ENCODE measurements at regions not wholly inside any gene's neighbourhood (a gene's known extent, or its start where the extent isn't known, plus 50 kb on each side); places are given as distances from the start of the nearest gene placed in this dataset.

DNA sequence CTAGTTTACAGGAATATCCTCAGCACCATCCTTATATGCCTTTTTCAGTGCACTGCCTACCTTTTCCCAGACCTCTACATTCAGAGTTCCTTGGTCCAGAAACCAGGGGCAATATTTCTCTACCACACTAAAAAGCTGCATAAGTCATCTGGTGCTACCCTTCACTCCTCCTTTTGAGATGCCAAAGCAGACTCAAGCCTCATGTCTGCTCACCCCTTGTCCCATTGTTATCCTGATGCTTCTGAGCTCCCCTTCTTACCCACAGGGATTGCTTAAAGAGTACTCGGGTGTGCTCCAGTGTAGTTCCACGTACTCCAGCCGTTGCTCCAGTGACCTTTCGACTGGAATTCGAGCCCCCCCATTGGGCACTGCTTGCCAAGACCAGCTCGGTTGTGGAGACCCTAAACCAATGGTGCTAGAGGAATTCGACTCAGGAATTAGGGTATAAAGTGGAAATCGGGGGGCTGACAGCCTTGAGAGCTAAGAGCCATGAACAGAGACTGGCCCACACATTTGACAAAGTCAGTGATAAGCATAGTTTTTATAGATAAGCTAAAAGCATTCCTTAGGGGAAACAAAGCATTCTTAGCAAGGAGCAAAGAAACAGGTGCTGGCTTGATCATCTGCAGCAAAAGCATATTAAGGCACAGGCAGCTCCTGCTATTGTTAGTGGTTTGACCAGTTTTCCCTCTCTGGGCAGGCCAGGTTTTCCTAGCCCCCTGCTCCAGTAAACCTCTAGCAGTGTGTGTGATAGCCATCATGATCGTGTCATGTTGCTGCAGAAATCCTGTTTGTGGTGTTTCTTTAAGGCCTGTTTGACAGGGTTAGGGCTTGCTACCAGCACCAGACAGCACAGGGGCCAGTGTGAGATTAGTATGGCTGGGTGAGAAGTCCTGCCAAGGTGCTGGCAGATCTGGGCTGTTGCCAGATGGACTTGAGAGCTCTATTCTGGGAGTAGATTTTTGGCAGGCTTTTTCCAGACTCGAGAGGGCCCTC is 57.5 kb upstream of the WDR1 start:
- 58 to 60% methylated on average over 1 to 10 of the region's 10 CpGs for WGBS, 2 donors (ENCODE audit: low coverage in 1 of 2)
- peak overlapping the region; percentile 61 to 82 (median 74) for H3K27ac ChIP-seq
- in situ Hi-C loops (cut with MboI; ENCODE audit: low pct_ligation_motif_present in 1 of 4, low pct_unique_long_range_greater_than_20kb in 1 of 4, low sequenced_read_pairs in 3 of 4) (no loop called here), intact Hi-C loops (cut with DNase I; ENCODE audit: low total_unique reads) (no loop called here)
- no peaks in the 10 kb centered on the region for H3K9me3 ChIP-seq
- TF ChIP-seq, protein P1, sequence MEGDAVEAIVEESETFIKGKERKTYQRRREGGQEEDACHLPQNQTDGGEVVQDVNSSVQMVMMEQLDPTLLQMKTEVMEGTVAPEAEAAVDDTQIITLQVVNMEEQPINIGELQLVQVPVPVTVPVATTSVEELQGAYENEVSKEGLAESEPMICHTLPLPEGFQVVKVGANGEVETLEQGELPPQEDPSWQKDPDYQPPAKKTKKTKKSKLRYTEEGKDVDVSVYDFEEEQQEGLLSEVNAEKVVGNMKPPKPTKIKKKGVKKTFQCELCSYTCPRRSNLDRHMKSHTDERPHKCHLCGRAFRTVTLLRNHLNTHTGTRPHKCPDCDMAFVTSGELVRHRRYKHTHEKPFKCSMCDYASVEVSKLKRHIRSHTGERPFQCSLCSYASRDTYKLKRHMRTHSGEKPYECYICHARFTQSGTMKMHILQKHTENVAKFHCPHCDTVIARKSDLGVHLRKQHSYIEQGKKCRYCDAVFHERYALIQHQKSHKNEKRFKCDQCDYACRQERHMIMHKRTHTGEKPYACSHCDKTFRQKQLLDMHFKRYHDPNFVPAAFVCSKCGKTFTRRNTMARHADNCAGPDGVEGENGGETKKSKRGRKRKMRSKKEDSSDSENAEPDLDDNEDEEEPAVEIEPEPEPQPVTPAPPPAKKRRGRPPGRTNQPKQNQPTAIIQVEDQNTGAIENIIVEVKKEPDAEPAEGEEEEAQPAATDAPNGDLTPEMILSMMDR (IDR thresholded peaks at IDR 0.05) = no peak
- TF ChIP-seq EP300 (IDR thresholded peaks at IDR 0.05; ENCODE audit: low read depth) = no peak
- no peak for TF ChIP-seq POLR2AphosphoS5 (IDR thresholded peaks at IDR 0.05)
- TF ChIP-seq POLR2A (IDR thresholded peaks at IDR 0.05) = no peak
- DNase-seq = peak; percentile 50
- H3K4me3 ChIP-seq = no peak overlapping the region
- H3K27me3 ChIP-seq = no peaks in the 10 kb centered on the region
- no peaks in the 10 kb centered on the region for H3K36me3 ChIP-seq
- H3K4me1 ChIP-seq = peaks cover 3 to 40% (median 26%) of the 10 kb centered on the region in 4 donors

DNA sequence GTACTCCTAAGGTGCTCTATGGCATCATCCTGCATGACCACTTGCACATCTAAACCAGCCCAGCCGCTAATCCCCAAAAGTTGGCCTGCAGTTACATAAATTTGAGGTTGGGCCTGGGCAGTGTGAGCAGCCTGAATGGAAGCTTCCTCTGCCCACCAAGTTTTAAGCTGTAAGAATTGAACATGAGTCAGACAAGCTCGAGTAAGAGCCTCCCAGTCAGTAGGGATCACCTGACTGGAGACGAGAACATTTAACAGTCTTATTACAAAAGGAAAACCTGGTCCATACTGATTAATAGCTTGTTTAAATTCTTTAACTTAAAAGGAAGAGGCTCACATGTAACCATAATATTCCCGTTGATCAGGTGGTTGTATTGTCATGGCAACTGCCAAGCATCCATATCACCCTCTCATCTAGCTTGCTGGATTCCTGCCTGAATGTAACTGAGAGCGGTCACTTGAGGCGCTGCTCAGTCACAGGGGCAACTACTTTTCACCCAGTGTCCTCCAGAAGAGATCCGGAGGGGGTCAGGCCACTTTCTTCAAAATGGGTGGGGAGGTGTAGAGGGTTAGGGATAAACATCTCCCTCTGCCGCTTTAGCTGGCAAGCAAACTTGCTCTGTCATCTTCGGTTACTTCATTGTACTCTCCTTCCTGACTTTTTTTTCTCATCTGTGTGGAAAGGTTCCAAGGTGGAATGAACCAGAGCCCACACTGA is 56.6 kb upstream of the WDR1 start:
- Histone ChIP-seq H3K27ac (peak overlapping the region; percentile 61 to 82 (median 74)), H3K4me3 (no peak overlapping the region), H3K9me3 (no peaks in the 10 kb centered on the region), H3K4me1 (peaks cover 3 to 40% (median 28%) of the 10 kb centered on the region in 4 donors), H3K27me3 (no peaks in the 10 kb centered on the region), H3K36me3 (no peaks in the 10 kb centered on the region)
- WGBS, 2 donors (ENCODE audit: low coverage in 1 of 2) = 30 to 39% methylated on average over 5 to 9 of the region's 9 CpGs
- TF ChIP-seq, protein P1 (IDR thresholded peaks at IDR 0.05) = peak in 1 of 5 experiments; percentile 13
- TF ChIP-seq POLR2A (IDR thresholded peaks at IDR 0.05) (no peak), POLR2AphosphoS5 (IDR thresholded peaks at IDR 0.05) (peak in 1 of 3 donors; percentile 13), EP300 (IDR thresholded peaks at IDR 0.05; ENCODE audit: low read depth) (peak; percentile 27)
- DNase-seq = peak; percentile 25
- in situ Hi-C loops (cut with MboI; ENCODE audit: low pct_ligation_motif_present in 1 of 4, low pct_unique_long_range_greater_than_20kb in 1 of 4, low sequenced_read_pairs in 3 of 4) = no loop called here
- intact Hi-C loops (cut with DNase I; ENCODE audit: low total_unique reads) = no loop called here

DNA sequence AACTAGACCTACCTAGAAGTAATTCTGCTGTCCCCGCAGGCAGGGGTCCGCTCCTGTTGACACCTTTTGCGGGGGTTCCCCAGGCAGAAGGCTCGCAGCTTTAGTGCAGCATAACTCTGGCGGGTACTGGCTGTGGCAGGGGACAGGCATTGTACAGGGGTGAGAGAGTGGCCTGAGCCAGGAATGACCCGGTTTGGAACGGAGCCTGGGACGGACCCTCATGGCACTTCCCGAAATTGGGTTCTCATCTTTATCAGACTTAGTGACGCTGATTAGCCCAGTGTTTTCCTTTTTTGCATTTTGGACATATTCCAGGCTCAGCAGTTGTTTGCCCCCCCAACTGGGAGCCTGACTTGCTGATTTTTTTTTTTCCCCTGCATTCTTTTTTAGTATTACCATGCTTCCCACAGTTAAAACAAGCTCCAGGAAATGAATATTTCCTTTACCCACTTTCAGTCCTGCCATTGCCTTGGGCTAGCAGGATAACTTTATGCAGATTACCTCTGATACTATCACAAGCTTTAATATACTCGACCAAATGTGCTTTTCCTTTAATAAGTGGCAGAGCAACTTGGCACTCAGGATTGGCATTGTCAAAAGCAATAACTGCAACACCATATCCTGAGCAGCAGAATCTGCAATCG is 55.8 kb upstream of the WDR1 start:
- Histone ChIP-seq H3K9me3 (no peaks in the 10 kb centered on the region), H3K4me1 (peaks cover 3 to 40% (median 28%) of the 10 kb centered on the region in 4 donors), H3K36me3 (no peaks in the 10 kb centered on the region), H3K27me3 (no peaks in the 10 kb centered on the region), H3K27ac (peak overlapping the region; percentile 61 to 82 (median 74)), H3K4me3 (no peak overlapping the region)
- in situ Hi-C loops (cut with MboI; ENCODE audit: low pct_ligation_motif_present in 1 of 4, low pct_unique_long_range_greater_than_20kb in 1 of 4, low sequenced_read_pairs in 3 of 4) = no loop called here
- TF ChIP-seq EP300 (IDR thresholded peaks at IDR 0.05; ENCODE audit: low read depth) (no peak), POLR2A (IDR thresholded peaks at IDR 0.05) (no peak), POLR2AphosphoS5 (IDR thresholded peaks at IDR 0.05) (no peak)
- TF ChIP-seq, protein P1 (IDR thresholded peaks at IDR 0.05) = no peak
- intact Hi-C loops (cut with DNase I; ENCODE audit: low total_unique reads) = no loop called here
- DNase-seq = no peak
- WGBS, 2 donors (ENCODE audit: low coverage in 1 of 2) = 25 to 81% methylated on average over 2 to 12 of the region's 12 CpGs

GRCh38 chr4:10171055-10171454 is 54.5 kb upstream of the WDR1 start:
- DNase-seq = no peak
- in situ Hi-C loops (cut with MboI; ENCODE audit: low pct_ligation_motif_present in 1 of 4, low pct_unique_long_range_greater_than_20kb in 1 of 4, low sequenced_read_pairs in 3 of 4) (no loop called here), intact Hi-C loops (cut with DNase I; ENCODE audit: low total_unique reads) (no loop called here)
- TF ChIP-seq, protein P1 (IDR thresholded peaks at IDR 0.05) = no peak
- TF ChIP-seq POLR2AphosphoS5 (IDR thresholded peaks at IDR 0.05) (no peak), POLR2A (IDR thresholded peaks at IDR 0.05) (no peak), EP300 (IDR thresholded peaks at IDR 0.05; ENCODE audit: low read depth) (no peak)
- Histone ChIP-seq H3K9me3 (no peaks in the 10 kb centered on the region), H3K4me1 (peaks cover 3 to 40% (median 28%) of the 10 kb centered on the region in 4 donors), H3K27me3 (no peaks in the 10 kb centered on the region), H3K36me3 (no peaks in the 10 kb centered on the region), H3K4me3 (no peak overlapping the region), H3K27ac (no peak overlapping the region)
- 52 to 53% methylated on average over 3 of the region's 3 CpGs for WGBS, 2 donors (ENCODE audit: low coverage in 1 of 2)

All from transverse colon (tissue), 4 donors.